NT2/D1 (cell line): ENCODE measurements at regions not wholly inside any gene's neighbourhood (a gene's known extent, or its start where the extent isn't known, plus 50 kb on each side); places are given as distances from the start of the nearest gene placed in this dataset.

Experiments used
- SUZ12 ChIP-seq: IDR thresholded peaks from 2 replicates; pipeline ENCODE4 v1.6.1; 2011; ENCODE audit not compliant: insufficient read length, insufficient read depth; ENCODE audit errors: extremely low read depth
- YY1 ChIP-seq: IDR thresholded peaks from 2 replicates; pipeline ENCODE4 v1.6.1; 2011; ENCODE audit not compliant: insufficient read length, insufficient read depth

- TF ChIP-seq SUZ12 (no peak), YY1 (no peak)
Measured at GRCh38 chr7:24502135-24502488, 71.1 kb upstream of the PALS2 start.
